B cell (primary cell): ENCODE measurements at regions not wholly inside any gene's neighbourhood (a gene's known extent, or its start where the extent isn't known, plus 50 kb on each side); places are given as distances from the start of the nearest gene placed in this dataset.

Experiments used
- ATAC-seq: fragments of 200-7000 bp; cut with Tn5 transposase; one replicate; pipeline ENCODE4 v1.10.0; 2021; ENCODE audit warnings: low read depth, mild to moderate bottlenecking, moderate number of reproducible peaks, moderate library complexity
- CTCF ChIA-PET: fragments of 350-600 bp; sonication (Branson Sonifier 250); formaldehyde crosslinking; loops from one replicate; lab custom pipeline; 2021; ENCODE audit warnings: antibody characterized with exemption, inconsistent platforms; lab: Charles Lee
- POLR2A ChIA-PET: fragments of 350-600 bp; sonication (Branson Sonifier 250); formaldehyde crosslinking; loops from one replicate; lab custom pipeline; 2021; ENCODE audit warnings: antibody characterized with exemption; lab: Charles Lee
- DNase-seq: peaks from one replicate; pipeline ENCODE4 v3.0.0; 2013
- H2AFZ ChIP-seq: 2 replicates; pipeline ENCODE4 v1.6.1; 2012; ENCODE audit warnings: mild to moderate bottlenecking, low read depth, low read length; ENCODE audit not compliant: insufficient read depth, poor library complexity, severe bottlenecking
- H3K27ac ChIP-seq, 2 donors: 1 replicate in 1 of 2; 2 replicates in 1 of 2; pipeline ENCODE4 v1.5.1; 2012 to 2013; ENCODE audit warnings: low read length in 2 of 2, mild to moderate bottlenecking in 2 of 2, moderate library complexity in 1 of 2
- H3K27me3 ChIP-seq, 4 experiments: fragments of 200-600 bp in 1 of 4; sonication (generic) in 1 of 4; replicated peaks in 1 of 4; 1 replicate in 2 of 4; 2 replicates in 2 of 4; pipeline versions ENCODE4 v1.6.1 to v1.7.0; 2013 to 2016; ENCODE audit warnings: low read length in 3 of 4, mild to moderate bottlenecking in 2 of 4, mixed read lengths in 1 of 4, moderate library complexity in 1 of 4; ENCODE audit not compliant: insufficient read depth in 4 of 4, control insufficient read depth in 3 of 4; ENCODE audit errors: control extremely low read depth in 1 of 4
- H3K36me3 ChIP-seq, 2 experiments: replicated peaks in 1 of 2; 1 replicate in 1 of 2; 2 replicates in 1 of 2; pipeline versions ENCODE4 v1.6.1 to v1.7.1; 2013; ENCODE audit warnings: low read length in 1 of 2; ENCODE audit not compliant: insufficient read depth in 2 of 2, control insufficient read depth in 1 of 2; ENCODE audit errors: control extremely low read depth in 1 of 2, extremely low read depth in 1 of 2
- H3K4me1 ChIP-seq, 2 donors: fragments of 200-600 bp in 1 of 2; sonication (generic) in 1 of 2; 1 replicate in 1 of 2; 2 replicates in 1 of 2; pipeline versions ENCODE4 v1.5.1 to v1.6.1; 2013 to 2017; ENCODE audit warnings: low read length in 2 of 2; ENCODE audit not compliant: control insufficient read depth in 2 of 2, insufficient read depth in 2 of 2
- H3K4me2 ChIP-seq: replicated peaks from 2 replicates; pipeline ENCODE3; 2012; ENCODE audit warnings: mild to moderate bottlenecking, low read depth, low read length; ENCODE audit not compliant: poor library complexity, severe bottlenecking
- H3K4me3 ChIP-seq, 5 experiments: fragments of 200-600 bp in 1 of 5; sonication (generic) in 1 of 5; 1 replicate in 3 of 5; 2 replicates in 2 of 5; pipeline versions ENCODE4 v1.5.1 to v1.7.0; 2011 to 2016; ENCODE audit warnings: low read length in 4 of 5, mild to moderate bottlenecking in 4 of 5, low read depth in 2 of 5, control low read depth in 1 of 5, moderate library complexity in 1 of 5; ENCODE audit not compliant: insufficient read depth in 1 of 5; ENCODE audit errors: control extremely low read depth in 1 of 5, extremely low read depth in 1 of 5
- H3K79me2 ChIP-seq: fragments of 200-600 bp; sonication (generic); one replicate; pipeline ENCODE4 v1.6.0; 2016; ENCODE audit warnings: low read length; ENCODE audit not compliant: control insufficient read depth, insufficient read depth
- H3K9ac ChIP-seq: fragments of 200-600 bp; sonication (generic); 2 replicates; pipeline ENCODE4 v1.6.1; 2017; ENCODE audit warnings: mild to moderate bottlenecking, low read length, moderate library complexity
- H3K9me3 ChIP-seq, 3 donors: one replicate each; pipeline versions ENCODE4 v1.6.1 to v1.7.1; 2013; ENCODE audit warnings: low read length in 2 of 3; ENCODE audit not compliant: control insufficient read depth in 2 of 3, insufficient read depth in 1 of 3; ENCODE audit errors: control extremely low read depth in 1 of 3
- H4K20me1 ChIP-seq: 2 replicates; pipeline ENCODE4 v1.6.0; 2012; ENCODE audit warnings: mild to moderate bottlenecking, low read length; ENCODE audit not compliant: insufficient read depth, control insufficient read depth, poor library complexity, severe bottlenecking
- H3K27ac Mint-ChIP-seq: one replicate; pipeline ENCODE4 v1.8.0; 2021; ENCODE audit warnings: mixed read lengths
- H3K27me3 Mint-ChIP-seq: one replicate; pipeline ENCODE4 v1.8.0; 2021; ENCODE audit warnings: mixed read lengths
- H3K4me1 Mint-ChIP-seq: one replicate; pipeline ENCODE4 v1.8.0; 2021; ENCODE audit warnings: mixed read lengths
- H3K4me3 Mint-ChIP-seq: one replicate; pipeline ENCODE4 v1.8.0; 2021; ENCODE audit warnings: mixed read lengths
- H3K9me3 Mint-ChIP-seq: one replicate; pipeline ENCODE4 v1.8.0; 2022; ENCODE audit warnings: mixed read lengths; ENCODE audit not compliant: insufficient read depth
- CTCF ChIP-seq: fragments of 200-600 bp; IDR thresholded peaks from one replicate; pipeline ENCODE4 v1.8.0; 2022; ENCODE audit warnings: antibody characterized with exemption, mild to moderate bottlenecking
- EZH2 ChIP-seq: IDR thresholded peaks from 2 replicates; pipeline ENCODE4 v1.6.1; 2012; ENCODE audit warnings: borderline replicate concordance, low read depth, mild to moderate bottlenecking, moderate library complexity, low read length; ENCODE audit not compliant: insufficient read depth, poor library complexity, severe bottlenecking
- WGBS: methylation state at CpG from one replicate; pipeline ENCODE4 v1.1.5; 2013; ENCODE audit warnings: missing lambda C conversion rate; ENCODE audit not compliant: insufficient coverage; 5-methylcytosine and 5-hydroxymethylcytosine counted together
- intact Hi-C: fragments of 100-400 bp; cut with micrococcal nuclease; formaldehyde crosslinking; loops from one replicate; pipeline ENCODE4 v1.10.0; 2022

GRCh38 chr2:9722451-9722850 is 91.7 kb upstream of the YWHAQ start:
- H3K79me2 ChIP-seq: no peaks in the 10 kb centered on the region
- H3K4me1 Mint-ChIP-seq: peaks cover 5% of the 10 kb centered on the region
- ChIA-PET CTCF (no interaction called here), POLR2A (no interaction called here)
- no peaks in the 10 kb centered on the region for H3K9me3 Mint-ChIP-seq
- no peak overlapping the region for H3K27ac ChIP-seq
- peaks cover 8 to 9% of the 10 kb centered on the region in 2 donors for H3K4me1 ChIP-seq
- no peak for ATAC-seq
- no peak overlapping the region for H3K27ac Mint-ChIP-seq
- H3K27me3 ChIP-seq: no peaks in the 10 kb centered on the region
- no peaks in the 10 kb centered on the region for H3K36me3 ChIP-seq
- no peak for DNase-seq
- H2AFZ ChIP-seq: no peak overlapping the region
- TF ChIP-seq CTCF (no peak), EZH2 (no peak)
- intact Hi-C loops: no loop called here
- H3K9me3 ChIP-seq: no peaks in the 10 kb centered on the region
- H3K4me2 ChIP-seq: no peak overlapping the region
- no peak overlapping the region for H3K9ac ChIP-seq
- no peaks in the 10 kb centered on the region for H4K20me1 ChIP-seq
- no CpG with 5 or more reads among the region's 4 CpGs for WGBS
- H3K27me3 Mint-ChIP-seq: no peaks in the 10 kb centered on the region
- no peak overlapping the region for H3K4me3 ChIP-seq
- no peak overlapping the region for H3K4me3 Mint-ChIP-seq

GRCh38 chr2:9724565-9724964 is 93.8 kb upstream of the YWHAQ start:
- no peak overlapping the region for H3K27ac Mint-ChIP-seq
- TF ChIP-seq EZH2 (no peak), CTCF (no peak)
- no peak overlapping the region for H3K9ac ChIP-seq
- no peaks in the 10 kb centered on the region for H3K27me3 Mint-ChIP-seq
- no peak overlapping the region for H3K4me3 ChIP-seq
- H3K9me3 ChIP-seq: no peaks in the 10 kb centered on the region
- no peaks in the 10 kb centered on the region for H3K27me3 ChIP-seq
- WGBS: 91% methylated on average over 11 of the region's 11 CpGs
- ATAC-seq (no peak), DNase-seq (no peak)
- no peaks in the 10 kb centered on the region for H3K9me3 Mint-ChIP-seq
- peaks cover 5% of the 10 kb centered on the region for H3K4me1 Mint-ChIP-seq
- H2AFZ ChIP-seq: no peak overlapping the region
- no peaks in the 10 kb centered on the region for H3K79me2 ChIP-seq
- H3K4me1 ChIP-seq: peaks cover 8 to 9% of the 10 kb centered on the region in 2 donors
- no peaks in the 10 kb centered on the region for H3K36me3 ChIP-seq
- intact Hi-C loops: no loop called here
- no peaks in the 10 kb centered on the region for H4K20me1 ChIP-seq
- no peak overlapping the region for H3K27ac ChIP-seq
- POLR2A ChIA-PET: no interaction called here
- no peak overlapping the region for H3K4me3 Mint-ChIP-seq
- H3K4me2 ChIP-seq: no peak overlapping the region
- CTCF ChIA-PET: no interaction called here
